ENCODE measurements at regions not wholly inside any gene's neighbourhood (a gene's known extent, or its start where the extent isn't known, plus 50 kb on each side); places are given as distances from the start of the nearest gene placed in this dataset.

DNA sequence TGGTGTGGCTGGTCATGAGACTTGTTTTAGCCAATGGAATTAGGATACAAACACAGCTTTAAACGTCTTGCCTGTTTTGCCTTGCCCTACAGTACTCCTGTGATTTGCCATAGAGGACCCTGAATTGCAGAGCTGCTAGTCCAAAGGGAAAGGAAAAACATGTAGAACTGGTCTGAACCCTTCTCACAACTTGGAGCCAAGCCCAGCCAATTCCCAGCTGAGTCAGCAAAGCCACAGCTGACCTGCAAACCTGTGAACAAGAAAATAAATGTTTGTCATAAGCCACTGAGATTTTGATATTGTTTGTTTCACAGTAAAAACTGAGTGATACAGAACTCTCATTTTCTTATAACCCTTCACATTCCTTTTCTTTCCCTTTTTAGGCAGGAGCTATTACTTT lies 360.5 kb upstream of the API5 start:
- no peaks in the 10 kb centered on the region for H3K9me3 ChIP-seq (ENCODE audit: control insufficient read depth, insufficient read depth, low read length)
- H3K4me1 ChIP-seq (ENCODE audit: control insufficient read depth, low read length): no peaks in the 10 kb centered on the region
- TF ChIP-seq CTCF (IDR thresholded peaks at IDR 0.05; ENCODE audit: low read depth, low read length, poor library complexity, severe bottlenecking) (no peak), EZH2phosphoT487 (IDR thresholded peaks at IDR 0.05; ENCODE audit: borderline replicate concordance, low read length) (no peak)
- no peaks in the 10 kb centered on the region for H3F3A ChIP-seq (ENCODE audit: control insufficient read depth, insufficient read depth)
- no peaks in the 10 kb centered on the region for H3K27me3 ChIP-seq (ENCODE audit: control insufficient read depth, low read length)
- H3K36me3 ChIP-seq (ENCODE audit: control insufficient read depth, low read length): no peaks in the 10 kb centered on the region
- H3K27ac ChIP-seq (ENCODE audit: low read depth, low read length): no peak overlapping the region
- H3K4me3 ChIP-seq (ENCODE audit: low read length): no peak overlapping the region
- H3K4me2 ChIP-seq (ENCODE audit: low read length): no peak overlapping the region
- H3K79me2 ChIP-seq (ENCODE audit: control insufficient read depth, low read length): no peaks in the 10 kb centered on the region
- H4K20me1 ChIP-seq (ENCODE audit: control insufficient read depth, insufficient read depth, low read depth, low read length): no peaks in the 10 kb centered on the region
- H3K9me2 ChIP-seq (replicated peaks; ENCODE audit: control insufficient read depth, low read length): no peaks in the 10 kb centered on the region

- Histone ChIP-seq H3K4me2 (ENCODE audit: low read length) (no peak overlapping the region), H3K4me1 (ENCODE audit: control insufficient read depth, low read length) (no peaks in the 10 kb centered on the region), H3K36me3 (ENCODE audit: control insufficient read depth, low read length) (no peaks in the 10 kb centered on the region), H3K27me3 (ENCODE audit: control insufficient read depth, low read length) (no peaks in the 10 kb centered on the region), H4K20me1 (ENCODE audit: control insufficient read depth, insufficient read depth, low read depth, low read length) (no peaks in the 10 kb centered on the region), H3K4me3 (ENCODE audit: low read length) (no peak overlapping the region), H3F3A (ENCODE audit: control insufficient read depth, insufficient read depth) (no peaks in the 10 kb centered on the region), H3K9me2 (replicated peaks; ENCODE audit: control insufficient read depth, low read length) (no peaks in the 10 kb centered on the region), H3K27ac (ENCODE audit: low read depth, low read length) (no peak overlapping the region), H3K9me3 (ENCODE audit: control insufficient read depth, insufficient read depth, low read length) (no peaks in the 10 kb centered on the region), H3K79me2 (ENCODE audit: control insufficient read depth, low read length) (no peaks in the 10 kb centered on the region)
- TF ChIP-seq EZH2phosphoT487 (IDR thresholded peaks at IDR 0.05; ENCODE audit: borderline replicate concordance, low read length) (no peak), CTCF (IDR thresholded peaks at IDR 0.05; ENCODE audit: low read depth, low read length, poor library complexity, severe bottlenecking) (no peak)
These were observed 354.0 kb upstream of the API5 start for GRCh38 chr11:42957831-42958230.

- Histone ChIP-seq H3K9me3 (ENCODE audit: control insufficient read depth, insufficient read depth, low read length) (no peaks in the 10 kb centered on the region), H3K79me2 (ENCODE audit: control insufficient read depth, low read length) (no peaks in the 10 kb centered on the region), H3K27me3 (ENCODE audit: control insufficient read depth, low read length) (no peaks in the 10 kb centered on the region), H3K4me1 (ENCODE audit: control insufficient read depth, low read length) (no peaks in the 10 kb centered on the region), H3K9me2 (replicated peaks; ENCODE audit: control insufficient read depth, low read length) (no peaks in the 10 kb centered on the region), H3K27ac (ENCODE audit: low read depth, low read length) (no peak overlapping the region), H4K20me1 (ENCODE audit: control insufficient read depth, insufficient read depth, low read depth, low read length) (no peaks in the 10 kb centered on the region), H3F3A (ENCODE audit: control insufficient read depth, insufficient read depth) (no peaks in the 10 kb centered on the region), H3K36me3 (ENCODE audit: control insufficient read depth, low read length) (no peaks in the 10 kb centered on the region), H3K4me2 (ENCODE audit: low read length) (no peak overlapping the region), H3K4me3 (ENCODE audit: low read length) (no peak overlapping the region)
- TF ChIP-seq EZH2phosphoT487 (IDR thresholded peaks at IDR 0.05; ENCODE audit: borderline replicate concordance, low read length) (no peak), CTCF (IDR thresholded peaks at IDR 0.05; ENCODE audit: low read depth, low read length, poor library complexity, severe bottlenecking) (no peak)
These were observed 353.2 kb upstream of the API5 start for GRCh38 chr11:42958635-42959034.

All from DOHH2 (cell line).